Type B pancreatic cell (in vitro differentiated cells): ENCODE measurements at regions not wholly inside any gene's neighbourhood (a gene's known extent, or its start where the extent isn't known, plus 50 kb on each side); places are given as distances from the start of the nearest gene placed in this dataset.
"Not testable (repeated sequence)": the region's sequence is repeated elsewhere in the genome, so short reads cannot be mapped to it uniquely, and the experiment has no call there.

ENCODE experiments used
- DNase-seq: peaks from one replicate; pipeline ENCODE4 v3.0.0; 2021; ENCODE audit warnings: mixed read lengths; ENCODE audit not compliant: unreplicated experiment; ENCODE audit errors: extremely low spot score
- H3K27ac Mint-ChIP-seq: 2 replicates; pipeline ENCODE4 v1.8.0; 2021; ENCODE audit warnings: mild to moderate bottlenecking, mixed read lengths
- H3K27me3 Mint-ChIP-seq: 2 replicates; pipeline ENCODE4 v1.8.0; 2021; ENCODE audit warnings: mixed read lengths
- H3K36me3 Mint-ChIP-seq: 2 replicates; pipeline ENCODE4 v1.8.0; 2021; ENCODE audit warnings: mixed read lengths
- H3K4me1 Mint-ChIP-seq: one replicate; pipeline ENCODE4 v1.8.0; 2021; ENCODE audit warnings: mixed read lengths; ENCODE audit not compliant: unreplicated experiment
- H3K4me3 Mint-ChIP-seq: 2 replicates; pipeline ENCODE4 v1.8.0; 2021; ENCODE audit warnings: mild to moderate bottlenecking, mixed read lengths
- H3K9me3 Mint-ChIP-seq: 2 replicates; pipeline ENCODE4 v1.8.0; 2021; ENCODE audit warnings: mixed read lengths
- CTCF ChIP-seq: fragments of 200-600 bp; sonication (generic); conservative IDR thresholded peaks from 2 replicates; pipeline ENCODE4 v1.5.0; 2021; ENCODE audit warnings: antibody characterized with exemption, mild to moderate bottlenecking

- Mint-ChIP-seq H3K27ac (no peak overlapping the region), H3K9me3 (peaks cover 4% of the 10 kb centered on the region), H3K4me3 (no peak overlapping the region), H3K27me3 (peaks cover 11% of the 10 kb centered on the region), H3K4me1 (peaks cover 8% of the 10 kb centered on the region), H3K36me3 (peaks cover 3% of the 10 kb centered on the region)
- TF ChIP-seq CTCF, result peak; percentile 89
- DNase-seq, result peak; percentile 79
These were observed 62.9 kb upstream of the NID2 start for GRCh38 chr14:52131640-52132320.

GRCh38 chr14:52129721-52130120, 60.9 kb upstream of the NID2 start:
- peaks cover 17% of the 10 kb centered on the region for H3K27me3 Mint-ChIP-seq
- H3K4me1 Mint-ChIP-seq, result peaks cover 13% of the 10 kb centered on the region
- TF ChIP-seq CTCF, result no peak
- no peak for DNase-seq
- H3K9me3 Mint-ChIP-seq, result no peaks in the 10 kb centered on the region
- no peaks in the 10 kb centered on the region for H3K36me3 Mint-ChIP-seq
- no peak overlapping the region for H3K27ac Mint-ChIP-seq
- no peak overlapping the region for H3K4me3 Mint-ChIP-seq

GRCh38 chr14:52125885-52126284, 57.0 kb upstream of the NID2 start:
- no peak for DNase-seq
- H3K9me3 Mint-ChIP-seq, result no peaks in the 10 kb centered on the region
- no peak overlapping the region for H3K4me3 Mint-ChIP-seq
- no peak for TF ChIP-seq CTCF
- no peak overlapping the region for H3K27ac Mint-ChIP-seq
- H3K4me1 Mint-ChIP-seq, result peaks cover 5% of the 10 kb centered on the region
- H3K36me3 Mint-ChIP-seq, result no peaks in the 10 kb centered on the region
- peaks cover 8% of the 10 kb centered on the region for H3K27me3 Mint-ChIP-seq

GRCh38 chr14:52124791-52125684, 56.2 kb upstream of the NID2 start:
- no peak for TF ChIP-seq CTCF
- Mint-ChIP-seq H3K9me3 (no peaks in the 10 kb centered on the region), H3K4me3 (no peak overlapping the region), H3K4me1 (peaks cover 5% of the 10 kb centered on the region), H3K36me3 (no peaks in the 10 kb centered on the region), H3K27me3 (peaks cover 8% of the 10 kb centered on the region), H3K27ac (no peak overlapping the region)
- DNase-seq, result no peak

DNA sequence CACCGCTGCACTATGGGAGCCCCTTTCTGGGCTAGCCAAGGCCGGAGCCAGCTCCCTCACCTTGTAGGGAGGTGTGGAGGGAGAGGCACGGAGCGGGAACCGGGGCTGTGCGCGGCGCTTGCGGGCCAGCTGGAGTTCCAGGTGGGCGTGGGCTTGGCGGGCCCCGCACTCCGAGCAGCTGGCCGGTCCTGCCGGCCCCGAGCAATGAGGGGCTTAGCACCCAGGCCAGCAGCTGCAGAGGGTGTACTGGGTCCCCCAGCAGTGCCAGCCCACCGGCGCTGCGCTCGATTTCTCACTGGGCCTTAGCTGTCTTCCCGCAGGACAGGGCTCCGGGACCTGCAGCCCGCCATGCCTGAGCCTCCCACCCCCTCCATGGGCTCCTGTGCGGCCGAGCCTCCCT, 53.3 kb upstream of the NID2 start:
- H3K9me3 Mint-ChIP-seq, H3K4me1 Mint-ChIP-seq, H3K27ac Mint-ChIP-seq, H3K36me3 Mint-ChIP-seq, H3K27me3 Mint-ChIP-seq, H3K4me3 Mint-ChIP-seq, DNase-seq: not testable (repeated sequence)

DNA sequence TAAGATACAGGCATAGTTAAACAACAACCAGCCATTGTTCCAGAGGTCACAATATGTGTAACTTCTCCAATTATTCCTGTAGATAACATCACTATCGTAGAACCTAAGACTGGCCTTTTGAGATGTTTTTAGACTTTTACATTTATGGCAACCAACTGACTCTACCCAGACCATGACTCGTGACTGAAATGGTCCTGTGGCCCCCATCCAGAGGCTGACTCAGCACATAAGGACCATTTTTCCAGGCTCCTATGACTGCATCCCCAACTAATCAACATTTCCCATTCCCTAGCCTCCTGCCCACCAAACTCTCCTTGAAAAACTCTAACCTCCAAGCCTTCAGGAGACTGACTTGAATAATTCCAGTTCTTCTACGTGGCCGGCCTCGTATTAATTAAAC, 52.6 kb upstream of the NID2 start:
- Mint-ChIP-seq H3K36me3 (no peaks in the 10 kb centered on the region), H3K4me3 (no peak overlapping the region), H3K4me1 (peaks cover 5% of the 10 kb centered on the region), H3K27ac (no peak overlapping the region), H3K9me3 (no peaks in the 10 kb centered on the region), H3K27me3 (peaks cover 5% of the 10 kb centered on the region)
- DNase-seq, result no peak
- no peak for TF ChIP-seq CTCF
